Neuronal stem cell (in vitro differentiated cells): ENCODE measurements at regions not wholly inside any gene's neighbourhood (a gene's known extent, or its start where the extent isn't known, plus 50 kb on each side); places are given as distances from the start of the nearest gene placed in this dataset.
A peak's percentile ranks its signal among the peaks of the same experiment; 100 is the strongest.

ENCODE experiments used
- DNase-seq: peaks from one replicate; pipeline ENCODE4 v3.0.0-alpha.2; 2013; ENCODE audit warnings: low spot score
- H2AFZ ChIP-seq: one replicate; pipeline ENCODE4 v1.6.1; 2013; ENCODE audit warnings: mild to moderate bottlenecking, low read length, inconsistent platforms
- H2AK5ac ChIP-seq: 2 replicates; pipeline ENCODE4 v1.6.1; 2013; ENCODE audit warnings: low read depth, mild to moderate bottlenecking, inconsistent platforms, low read length, moderate library complexity, mixed read lengths
- H2BK120ac ChIP-seq: 2 replicates; pipeline ENCODE4 v1.6.1; 2013; ENCODE audit warnings: low read depth, mild to moderate bottlenecking, inconsistent platforms, low read length, moderate library complexity, mixed read lengths
- H2BK12ac ChIP-seq: one replicate; pipeline ENCODE4 v1.6.1; 2013; ENCODE audit warnings: low read length, inconsistent platforms
- H2BK15ac ChIP-seq: 2 replicates; pipeline ENCODE4 v1.6.1; 2013; ENCODE audit warnings: mild to moderate bottlenecking, low read length, inconsistent platforms, mixed read lengths
- H2BK5ac ChIP-seq: one replicate; pipeline ENCODE4 v1.6.1; 2013; ENCODE audit warnings: inconsistent platforms, mild to moderate bottlenecking, low read length, moderate library complexity
- H3K14ac ChIP-seq: one replicate; pipeline ENCODE4 v1.6.1; 2013; ENCODE audit warnings: low read length, inconsistent platforms
- H3K18ac ChIP-seq: 2 replicates; pipeline ENCODE4 v1.6.1; 2013; ENCODE audit warnings: low read length, inconsistent platforms
- H3K23ac ChIP-seq: 2 replicates; pipeline ENCODE4 v1.6.1; 2013; ENCODE audit warnings: low read depth, mild to moderate bottlenecking, mixed read lengths, low read length, inconsistent platforms; ENCODE audit not compliant: poor library complexity
- H3K27ac ChIP-seq: replicated peaks from 3 replicates; pipeline ENCODE4 v1.5.1; 2013; ENCODE audit warnings: low read length, inconsistent platforms
- H3K27me3 ChIP-seq, 3 experiments: 2 replicates each; pipeline ENCODE4 v1.6.1; 2013; ENCODE audit warnings: low read length in 3 of 3, mild to moderate bottlenecking in 2 of 3, inconsistent platforms in 1 of 3, low read depth in 1 of 3, mixed read lengths in 1 of 3, moderate library complexity in 1 of 3; ENCODE audit not compliant: control insufficient read depth in 3 of 3, insufficient read depth in 3 of 3
- H3K36me3 ChIP-seq, 2 donors: replicated peaks in 1 of 2; 2 replicates each; pipeline ENCODE4 v1.6.1; 2013; ENCODE audit warnings: low read length in 2 of 2; ENCODE audit not compliant: control insufficient read depth in 2 of 2, insufficient read depth in 2 of 2
- H3K4ac ChIP-seq: 2 replicates; pipeline ENCODE4 v1.6.1; 2013; ENCODE audit warnings: inconsistent platforms, mild to moderate bottlenecking, low read length, moderate library complexity
- H3K4me1 ChIP-seq, 2 donors: 1 replicate in 1 of 2; 2 replicates in 1 of 2; pipeline ENCODE4 v1.6.1; 2013; ENCODE audit warnings: low read length in 2 of 2, low read depth in 1 of 2; ENCODE audit not compliant: control insufficient read depth in 2 of 2, insufficient read depth in 1 of 2
- H3K4me2 ChIP-seq: one replicate; pipeline ENCODE4 v1.6.1; 2013; ENCODE audit warnings: mild to moderate bottlenecking, low read length, inconsistent platforms; ENCODE audit not compliant: insufficient read depth, poor library complexity, severe bottlenecking
- H3K4me3 ChIP-seq, 2 donors: 2 replicates each; pipeline ENCODE4 v1.5.1; 2013; ENCODE audit warnings: low read length in 2 of 2, mild to moderate bottlenecking in 2 of 2, inconsistent platforms in 1 of 2, moderate library complexity in 1 of 2
- H3K79me1 ChIP-seq: one replicate; pipeline ENCODE4 v1.6.1; 2013; ENCODE audit warnings: low read depth, mild to moderate bottlenecking, inconsistent platforms, low read length, moderate library complexity
- H3K9ac ChIP-seq: one replicate; pipeline ENCODE4 v1.6.1; 2013; ENCODE audit warnings: mild to moderate bottlenecking, low read depth, low read length, inconsistent platforms; ENCODE audit not compliant: poor library complexity
- H3K9me3 ChIP-seq, 2 donors: replicated peaks in 1 of 2; 2 replicates each; pipeline versions ENCODE3 to v1.6.1; 2013; ENCODE audit warnings: low read length in 2 of 2, mild to moderate bottlenecking in 2 of 2, inconsistent platforms in 1 of 2, low read depth in 1 of 2, mixed read lengths in 1 of 2, moderate library complexity in 1 of 2; ENCODE audit not compliant: control insufficient read depth in 2 of 2, insufficient read depth in 1 of 2
- H4K8ac ChIP-seq: one replicate; pipeline ENCODE4 v1.6.1; 2013; ENCODE audit warnings: low read depth, mild to moderate bottlenecking, inconsistent platforms, low read length, moderate library complexity
- H4K91ac ChIP-seq: one replicate; pipeline ENCODE4 v1.6.1; 2013; ENCODE audit warnings: low read length, low read depth, mild to moderate bottlenecking, inconsistent platforms; ENCODE audit not compliant: poor library complexity
- WGBS, 2 donors: extraction: QIAGEN DNeasy Blood & Tissue Kit; methylation state at CpG; one replicate each; pipeline ENCODE4 v1.1.7; 2013; ENCODE audit warnings: missing lambda C conversion rate in 2 of 2, mixed read lengths in 1 of 2; ENCODE audit not compliant: insufficient read length in 2 of 2, insufficient replicate concordance in 1 of 2; ENCODE audit errors: extremely low coverage in 2 of 2; 5-methylcytosine and 5-hydroxymethylcytosine counted together

GRCh38 chr2:239671916-239672849, 271.4 kb upstream of the HDAC4 start:
- no peak overlapping the region for H4K91ac ChIP-seq
- no peak overlapping the region for H2BK5ac ChIP-seq
- no peak overlapping the region for H2AFZ ChIP-seq
- H2BK15ac ChIP-seq, result no peak overlapping the region
- H3K4me2 ChIP-seq, result no peak overlapping the region
- H3K9ac ChIP-seq, result no peak overlapping the region
- no peaks in the 10 kb centered on the region for H3K9me3 ChIP-seq
- H2BK12ac ChIP-seq, result peak overlapping the region; percentile 16
- no peak overlapping the region for H3K23ac ChIP-seq
- no peaks in the 10 kb centered on the region for H3K4me1 ChIP-seq
- no peak for DNase-seq
- H3K4ac ChIP-seq, result no peak overlapping the region
- no peak overlapping the region for H3K27ac ChIP-seq
- H3K79me1 ChIP-seq, result peaks cover 1% of the 10 kb centered on the region
- no peak overlapping the region for H4K8ac ChIP-seq
- no peaks in the 10 kb centered on the region for H3K36me3 ChIP-seq
- no peak overlapping the region for H3K14ac ChIP-seq
- H3K4me3 ChIP-seq, result no peak overlapping the region
- peaks cover 0 to 9% (median 0%) of the 10 kb centered on the region in 3 experiments for H3K27me3 ChIP-seq
- WGBS, 2 donors, result no CpG with 5 or more reads among the region's 18 CpGs
- H2AK5ac ChIP-seq, result no peak overlapping the region
- no peak overlapping the region for H3K18ac ChIP-seq
- no peak overlapping the region for H2BK120ac ChIP-seq

- H3K27me3 ChIP-seq, result peaks cover 0 to 12% (median 0%) of the 10 kb centered on the region in 3 experiments
- H3K4me1 ChIP-seq, result no peaks in the 10 kb centered on the region
- no peak overlapping the region for H3K18ac ChIP-seq
- H3K36me3 ChIP-seq, result no peaks in the 10 kb centered on the region
- H2BK5ac ChIP-seq, result no peak overlapping the region
- H2BK15ac ChIP-seq, result no peak overlapping the region
- no peak overlapping the region for H3K14ac ChIP-seq
- no peak overlapping the region for H4K91ac ChIP-seq
- DNase-seq, result no peak
- no peak overlapping the region for H4K8ac ChIP-seq
- no peak overlapping the region for H3K27ac ChIP-seq
- H3K79me1 ChIP-seq, result peaks cover 1% of the 10 kb centered on the region
- no peak overlapping the region for H2AFZ ChIP-seq
- no peak overlapping the region for H3K4me3 ChIP-seq
- no peak overlapping the region for H2BK120ac ChIP-seq
- no peaks in the 10 kb centered on the region for H3K9me3 ChIP-seq
- H3K9ac ChIP-seq, result no peak overlapping the region
- H3K23ac ChIP-seq, result no peak overlapping the region
- no peak overlapping the region for H3K4me2 ChIP-seq
- no CpG with 5 or more reads among the region's 10 CpGs for WGBS, 2 donors
- no peak overlapping the region for H3K4ac ChIP-seq
- no peak overlapping the region for H2BK12ac ChIP-seq
- H2AK5ac ChIP-seq, result no peak overlapping the region
These were observed 270.7 kb upstream of the HDAC4 start for GRCh38 chr2:239671471-239671870.

DNA sequence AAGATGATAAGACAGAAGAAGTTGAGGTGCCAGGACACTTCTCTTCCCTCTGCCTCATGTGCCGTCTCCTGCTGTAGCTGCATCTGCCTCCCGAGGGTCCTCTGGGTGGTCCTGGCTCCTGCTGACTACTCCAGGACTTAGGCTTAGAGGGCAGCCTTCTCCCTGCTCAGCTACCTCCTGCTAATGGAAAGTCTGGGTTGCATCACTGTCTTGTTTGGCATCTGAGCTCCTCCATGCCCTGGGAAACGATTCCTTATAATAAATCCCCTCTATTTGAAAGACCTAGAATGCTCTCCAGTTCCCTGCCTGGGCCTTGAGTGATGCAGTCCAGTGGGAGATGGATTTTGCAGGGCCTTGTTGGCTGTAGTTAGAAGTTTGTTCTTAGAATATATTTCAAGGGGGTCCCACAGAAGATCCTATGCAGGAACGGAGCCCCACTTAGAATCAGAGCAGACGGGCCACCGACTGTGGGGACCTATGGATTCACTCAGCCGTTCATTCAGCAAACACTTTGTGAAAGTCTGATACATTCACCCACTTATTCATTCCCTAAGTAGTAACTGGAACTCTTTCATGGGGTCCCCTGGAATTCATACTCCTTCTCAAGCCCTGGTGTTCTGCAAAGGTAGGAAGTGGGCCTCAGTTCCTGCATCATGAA, 269.8 kb upstream of the HDAC4 start:
- no peak overlapping the region for H3K18ac ChIP-seq
- H4K91ac ChIP-seq, result no peak overlapping the region
- H4K8ac ChIP-seq, result no peak overlapping the region
- no peak for DNase-seq
- H3K4ac ChIP-seq, result no peak overlapping the region
- H3K9ac ChIP-seq, result no peak overlapping the region
- H3K9me3 ChIP-seq, result no peaks in the 10 kb centered on the region
- no peak overlapping the region for H2BK15ac ChIP-seq
- H2BK12ac ChIP-seq, result no peak overlapping the region
- no peaks in the 10 kb centered on the region for H3K36me3 ChIP-seq
- no peak overlapping the region for H2BK5ac ChIP-seq
- H3K4me1 ChIP-seq, result no peaks in the 10 kb centered on the region
- H3K23ac ChIP-seq, result no peak overlapping the region
- no peak overlapping the region for H3K14ac ChIP-seq
- H2AFZ ChIP-seq, result no peak overlapping the region
- H3K4me2 ChIP-seq, result no peak overlapping the region
- H3K27ac ChIP-seq, result no peak overlapping the region
- WGBS, 2 donors, result no CpG with 5 or more reads among the region's 7 CpGs
- peaks cover 0 to 12% (median 0%) of the 10 kb centered on the region in 3 experiments for H3K27me3 ChIP-seq
- no peaks in the 10 kb centered on the region for H3K79me1 ChIP-seq
- no peak overlapping the region for H2AK5ac ChIP-seq
- H3K4me3 ChIP-seq, result no peak overlapping the region
- no peak overlapping the region for H2BK120ac ChIP-seq

GRCh38 chr2:239669899-239670460, 269.2 kb upstream of the HDAC4 start:
- H3K36me3 ChIP-seq, result no peaks in the 10 kb centered on the region
- H2BK12ac ChIP-seq, result no peak overlapping the region
- no peak overlapping the region for H2BK5ac ChIP-seq
- no peak overlapping the region for H3K23ac ChIP-seq
- H4K91ac ChIP-seq, result no peak overlapping the region
- no peak overlapping the region for H3K9ac ChIP-seq
- no peak overlapping the region for H3K4ac ChIP-seq
- peak overlapping the region; percentile 77 for H3K18ac ChIP-seq
- DNase-seq, result no peak
- H3K9me3 ChIP-seq, result no peaks in the 10 kb centered on the region
- no peak overlapping the region for H3K4me3 ChIP-seq
- no CpG with 5 or more reads among the region's 17 CpGs for WGBS, 2 donors
- H3K14ac ChIP-seq, result no peak overlapping the region
- no peaks in the 10 kb centered on the region for H3K4me1 ChIP-seq
- no peak overlapping the region for H3K4me2 ChIP-seq
- no peak overlapping the region for H2AFZ ChIP-seq
- H2AK5ac ChIP-seq, result no peak overlapping the region
- no peak overlapping the region for H3K27ac ChIP-seq
- peaks cover 0 to 12% (median 0%) of the 10 kb centered on the region in 3 experiments for H3K27me3 ChIP-seq
- H2BK120ac ChIP-seq, result no peak overlapping the region
- no peaks in the 10 kb centered on the region for H3K79me1 ChIP-seq
- no peak overlapping the region for H2BK15ac ChIP-seq
- peak overlapping the region; percentile 29 for H4K8ac ChIP-seq
